Glomerular endothelial cell (primary cell): ENCODE measurements at regions not wholly inside any gene's neighbourhood (a gene's known extent, or its start where the extent isn't known, plus 50 kb on each side); places are given as distances from the start of the nearest gene placed in this dataset.

Experiments used
- DNase-seq: peaks from one replicate; pipeline ENCODE4 v3.0.0-alpha.2; 2011; ENCODE audit warnings: low read depth, low spot score; ENCODE audit errors: extremely low read depth

- no peak for DNase-seq
Observed at GRCh38 chr11:112398798-112399478, 138.3 kb upstream of the PLET1 start.

GRCh38 chr11:112400476-112401014 is 139.9 kb upstream of the PLET1 start:
- DNase-seq = no peak

- no peak for DNase-seq
Observed at GRCh38 chr11:112401036-112401769, 140.5 kb upstream of the PLET1 start.

GRCh38 chr11:112403432-112403831 is 142.8 kb upstream of the PLET1 start:
- DNase-seq = no peak

GRCh38 chr11:112404112-112404511 is 143.5 kb upstream of the PLET1 start:
- no peak for DNase-seq

- no peak for DNase-seq
Observed at GRCh38 chr11:112408517-112408916, 147.9 kb upstream of the PLET1 start.

- no peak for DNase-seq
Observed at GRCh38 chr11:112410325-112410724, 149.7 kb upstream of the PLET1 start.

GRCh38 chr11:112412383-112412782 is 151.7 kb upstream of the PLET1 start:
- DNase-seq = no peak

GRCh38 chr11:112417339-112417738 is 156.7 kb upstream of the PLET1 start:
- no peak for DNase-seq

GRCh38 chr11:112418438-112418837 is 157.8 kb upstream of the PLET1 start:
- no peak for DNase-seq

GRCh38 chr11:112421879-112422278 is 161.2 kb upstream of the PLET1 start:
- no peak for DNase-seq

- DNase-seq = no peak
Observed at GRCh38 chr11:112425121-112425520, 164.5 kb upstream of the PLET1 start.

- no peak for DNase-seq
Observed at GRCh38 chr11:112437096-112437495, 176.4 kb upstream of the PLET1 start.

- no peak for DNase-seq
Observed at GRCh38 chr11:112439614-112440013, 179.0 kb upstream of the PLET1 start.

GRCh38 chr11:112440518-112440917 is 179.9 kb upstream of the PLET1 start:
- no peak for DNase-seq

- no peak for DNase-seq
Observed at GRCh38 chr11:112448168-112448567, 187.5 kb upstream of the PLET1 start.

GRCh38 chr11:112448806-112449205 is 188.1 kb upstream of the PLET1 start:
- DNase-seq = no peak

GRCh38 chr11:112451250-112451649 is 190.6 kb upstream of the PLET1 start:
- DNase-seq = no peak

- no peak for DNase-seq
Observed at GRCh38 chr11:112453601-112454577, 193.2 kb upstream of the PLET1 start.

- no peak for DNase-seq
Observed at GRCh38 chr11:112454841-112455240, 194.2 kb upstream of the PLET1 start.

- DNase-seq = no peak
Observed at GRCh38 chr11:112455791-112456190, 195.1 kb upstream of the PLET1 start.
